PFSK-1 (cell line): ENCODE measurements at regions not wholly inside any gene's neighbourhood (a gene's known extent, or its start where the extent isn't known, plus 50 kb on each side); places are given as distances from the start of the nearest gene placed in this dataset.

Source experiments
- POLR2AphosphoS5 ChIP-seq: IDR thresholded peaks from 2 replicates; pipeline ENCODE4 v1.6.1; 2012; ENCODE audit warnings: low read depth, mild to moderate bottlenecking, control low read depth, low read length, moderate library complexity
- SIN3A ChIP-seq: IDR thresholded peaks from 2 replicates; pipeline ENCODE4 v1.6.1; 2012; ENCODE audit warnings: mild to moderate bottlenecking, low read length, moderate library complexity, borderline replicate concordance; ENCODE audit not compliant: insufficient read depth
- TAF1 ChIP-seq: IDR thresholded peaks from 2 replicates; pipeline ENCODE4 v1.6.1; 2012; ENCODE audit warnings: low read length, control low read depth, borderline replicate concordance; ENCODE audit not compliant: insufficient read depth

DNA sequence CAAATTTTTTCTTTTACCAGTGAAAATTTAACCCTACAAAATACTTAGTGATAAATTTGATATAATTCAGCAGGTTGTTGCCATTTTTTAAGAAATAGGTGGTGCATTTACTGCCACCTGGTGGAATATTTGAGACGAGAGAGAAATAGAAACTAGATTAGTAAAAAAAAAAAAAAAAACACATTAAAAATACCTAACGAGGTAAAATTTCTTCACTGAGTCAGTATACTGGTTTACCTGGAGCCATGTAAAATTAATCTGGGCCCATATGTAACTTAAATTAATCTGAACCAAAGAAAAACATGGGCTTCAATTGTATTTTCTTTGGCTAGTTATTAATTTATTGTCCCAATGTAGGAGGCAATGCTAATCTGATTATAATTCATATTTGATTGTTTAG, 520.8 kb downstream of the EPM2A start:
- TF ChIP-seq POLR2AphosphoS5: no peak
- no peak for TF ChIP-seq SIN3A
- no peak for TF ChIP-seq TAF1
